DMS53 treated with DMSO at 0.1 percent for 48 hours (cell line): ENCODE measurements at regions not wholly inside any gene's neighbourhood (a gene's known extent, or its start where the extent isn't known, plus 50 kb on each side); places are given as distances from the start of the nearest gene placed in this dataset.

Experiments
- DNase-seq: peaks from one replicate; lab custom pipeline; 2025; ENCODE audit not compliant: unreplicated experiment; lab: John Stamatoyannopoulos, UW

- no peak for DNase-seq
Observed at GRCh38 chr1:4847711-4848110, 193.3 kb downstream of the AJAP1 start.
